ENCODE measurements at regions not wholly inside any gene's neighbourhood (a gene's known extent, or its start where the extent isn't known, plus 50 kb on each side); places are given as distances from the start of the nearest gene placed in this dataset.

GRCh38 chr7:25684360-25684759, 456.1 kb upstream of the NPVF start:
- H3K36me3 ChIP-seq: no peaks in the 10 kb centered on the region
- DNase-seq: no peak
- no peaks in the 10 kb centered on the region for H3K4me1 ChIP-seq
- no peak for ATAC-seq
- TF ChIP-seq CTCF (IDR thresholded peaks at IDR 0.05) (no peak), POLR2A (IDR thresholded peaks at IDR 0.05) (no peak)
- H3K27ac ChIP-seq: no peak overlapping the region
- intact Hi-C loops (cut with DNase I): no loop called here
- H3K27me3 ChIP-seq: no peaks in the 10 kb centered on the region
- WGBS (ENCODE audit: insufficient coverage, low coverage, low lambda C conversion rate, missing lambda C conversion rate): 57% methylated on average over 4 of the region's 4 CpGs
- no peaks in the 10 kb centered on the region for H3K9me3 ChIP-seq
- no peak overlapping the region for H3K4me3 ChIP-seq

DNA sequence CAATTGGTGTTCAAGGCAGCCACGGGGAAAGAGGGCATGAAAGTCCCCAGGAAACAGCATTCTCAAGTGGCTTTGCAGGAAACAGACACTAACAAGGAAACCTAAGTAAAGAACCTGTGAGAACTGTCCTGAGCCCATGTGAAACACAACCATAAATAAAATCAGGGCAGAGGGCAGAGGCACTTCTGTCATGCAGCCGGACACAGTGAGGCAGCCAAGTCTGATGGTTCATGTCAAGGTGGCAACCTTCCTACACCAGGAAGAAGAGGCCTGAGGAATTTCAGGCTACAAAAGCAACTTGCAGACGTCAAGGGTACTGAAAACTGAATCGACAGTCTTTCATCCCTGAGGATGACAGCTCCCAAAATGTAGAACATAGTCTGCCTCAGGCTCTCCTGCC, 458.2 kb upstream of the NPVF start:
- intact Hi-C loops (cut with DNase I): no loop called here
- no peak for DNase-seq
- no peak overlapping the region for H3K27ac ChIP-seq
- ATAC-seq: no peak
- H3K4me1 ChIP-seq: no peaks in the 10 kb centered on the region
- no peaks in the 10 kb centered on the region for H3K9me3 ChIP-seq
- TF ChIP-seq CTCF (IDR thresholded peaks at IDR 0.05) (no peak), POLR2A (IDR thresholded peaks at IDR 0.05) (no peak)
- no peak overlapping the region for H3K4me3 ChIP-seq
- WGBS (ENCODE audit: insufficient coverage, low coverage, low lambda C conversion rate, missing lambda C conversion rate): 20% methylated on average over 1 of the region's 4 CpGs
- no peaks in the 10 kb centered on the region for H3K36me3 ChIP-seq
- no peaks in the 10 kb centered on the region for H3K27me3 ChIP-seq

- TF ChIP-seq POLR2A (IDR thresholded peaks at IDR 0.05): no peak
- no peak for TF ChIP-seq CTCF (IDR thresholded peaks at IDR 0.05)
Observed at GRCh38 chr7:25694211-25694610, 457.8 kb upstream of the NFE2L3 start.

DNA sequence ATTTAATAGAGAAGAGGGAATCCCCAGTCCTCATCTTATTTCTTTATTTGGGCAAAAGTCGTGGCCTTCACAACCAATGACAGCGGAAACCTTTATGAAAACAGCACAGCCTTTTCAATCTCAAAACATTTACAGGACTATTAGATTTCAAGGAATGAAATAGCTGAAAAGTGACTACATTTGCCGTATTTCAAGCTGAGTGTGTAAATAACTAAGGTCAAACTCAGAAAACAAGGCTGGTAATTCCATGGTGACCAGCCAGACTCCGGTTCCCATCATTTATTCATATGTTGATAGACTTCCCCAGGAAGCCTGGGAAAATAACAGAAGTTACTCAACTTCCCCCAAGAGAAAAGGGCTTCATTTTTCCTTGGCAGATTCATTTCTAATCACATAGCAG, 457.3 kb upstream of the NFE2L3 start:
- TF ChIP-seq CTCF (IDR thresholded peaks at IDR 0.05) (no peak), POLR2A (IDR thresholded peaks at IDR 0.05) (no peak)
- no peaks in the 10 kb centered on the region for H3K27me3 ChIP-seq
- H3K27ac ChIP-seq: no peak overlapping the region
- no peaks in the 10 kb centered on the region for H3K36me3 ChIP-seq
- WGBS (ENCODE audit: insufficient coverage, low coverage, low lambda C conversion rate, missing lambda C conversion rate): 60% methylated on average over 4 of the region's 4 CpGs
- H3K4me1 ChIP-seq: no peaks in the 10 kb centered on the region
- H3K9me3 ChIP-seq: no peaks in the 10 kb centered on the region
- H3K4me3 ChIP-seq: no peak overlapping the region
- ATAC-seq (no peak), DNase-seq (no peak)
- intact Hi-C loops (cut with DNase I): no loop called here

More at GRCh38 chr7:25694211-25694610, 457.8 kb upstream of the NFE2L3 start:
- H3K4me3 ChIP-seq: no peak overlapping the region
- WGBS (ENCODE audit: insufficient coverage, low coverage, low lambda C conversion rate, missing lambda C conversion rate): 49% methylated on average over 2 of the region's 2 CpGs
- H3K27me3 ChIP-seq: no peaks in the 10 kb centered on the region
- intact Hi-C loops (cut with DNase I): no loop called here
- H3K36me3 ChIP-seq: no peaks in the 10 kb centered on the region
- H3K4me1 ChIP-seq: no peaks in the 10 kb centered on the region
- ATAC-seq (no peak), DNase-seq (no peak)
- H3K9me3 ChIP-seq: no peaks in the 10 kb centered on the region
- no peak overlapping the region for H3K27ac ChIP-seq

GRCh38 chr7:25696571-25696970, 455.4 kb upstream of the NFE2L3 start:
- Histone ChIP-seq H3K4me1 (no peaks in the 10 kb centered on the region), H3K27me3 (no peaks in the 10 kb centered on the region), H3K4me3 (no peak overlapping the region), H3K27ac (no peak overlapping the region), H3K36me3 (no peaks in the 10 kb centered on the region), H3K9me3 (no peaks in the 10 kb centered on the region)
- no peak for ATAC-seq
- 36% methylated on average over 2 of the region's 2 CpGs for WGBS (ENCODE audit: insufficient coverage, low coverage, low lambda C conversion rate, missing lambda C conversion rate)
- DNase-seq: no peak
- intact Hi-C loops (cut with DNase I): no loop called here
- no peak for TF ChIP-seq CTCF (IDR thresholded peaks at IDR 0.05)
